ENCODE measurements at regions not wholly inside any gene's neighbourhood (a gene's known extent, or its start where the extent isn't known, plus 50 kb on each side); places are given as distances from the start of the nearest gene placed in this dataset.

- intact Hi-C loops (cut with DNase I, micrococcal nuclease): no loop called here
- no peak for ATAC-seq
- no peaks in the 10 kb centered on the region for H3K4me1 ChIP-seq (ENCODE audit: low read depth)
- H3K4me3 ChIP-seq: no peak overlapping the region
- no peaks in the 10 kb centered on the region for H3K36me3 ChIP-seq (ENCODE audit: low read depth)
- no peak for TF ChIP-seq CTCF (IDR thresholded peaks at IDR 0.05)
- DNase-seq: no peak
- H3K9me3 ChIP-seq: no peaks in the 10 kb centered on the region
Observed at GRCh38 chr15:46703020-46703861, 1014.1 kb upstream of the SEMA6D start.

GRCh38 chr15:46703871-46704637 lies 1013.3 kb upstream of the SEMA6D start:
- Histone ChIP-seq H3K4me1 (ENCODE audit: low read depth) (no peaks in the 10 kb centered on the region), H3K36me3 (ENCODE audit: low read depth) (no peaks in the 10 kb centered on the region), H3K9me3 (no peaks in the 10 kb centered on the region), H3K4me3 (no peak overlapping the region)
- DNase-seq (no peak), ATAC-seq (no peak)
- intact Hi-C loops (cut with DNase I, micrococcal nuclease): no loop called here
- TF ChIP-seq CTCF (IDR thresholded peaks at IDR 0.05): no peak

GRCh38 chr15:46707452-46707851 lies 1009.9 kb upstream of the SEMA6D start:
- TF ChIP-seq CTCF (IDR thresholded peaks at IDR 0.05): no peak
- intact Hi-C loops (cut with DNase I, micrococcal nuclease): no loop called here
- DNase-seq: no peak
- no peak overlapping the region for H3K4me3 ChIP-seq
- no peaks in the 10 kb centered on the region for H3K9me3 ChIP-seq
- no peaks in the 10 kb centered on the region for H3K36me3 ChIP-seq (ENCODE audit: low read depth)
- no peaks in the 10 kb centered on the region for H3K4me1 ChIP-seq (ENCODE audit: low read depth)
- no peak for ATAC-seq

- H3K9me3 ChIP-seq: no peaks in the 10 kb centered on the region
- TF ChIP-seq CTCF (IDR thresholded peaks at IDR 0.05): no peak
- no peaks in the 10 kb centered on the region for H3K36me3 ChIP-seq (ENCODE audit: low read depth)
- H3K4me1 ChIP-seq (ENCODE audit: low read depth): no peaks in the 10 kb centered on the region
- ATAC-seq (no peak), DNase-seq (no peak)
- no peak overlapping the region for H3K4me3 ChIP-seq
- intact Hi-C loops (cut with DNase I, micrococcal nuclease): no loop called here
Observed at GRCh38 chr15:46708226-46708625, 1009.1 kb upstream of the SEMA6D start.

- no peaks in the 10 kb centered on the region for H3K4me1 ChIP-seq (ENCODE audit: low read depth)
- intact Hi-C loops (cut with DNase I, micrococcal nuclease): no loop called here
- no peaks in the 10 kb centered on the region for H3K9me3 ChIP-seq
- H3K36me3 ChIP-seq (ENCODE audit: low read depth): no peaks in the 10 kb centered on the region
- no peak for ATAC-seq
- DNase-seq: no peak
- no peak overlapping the region for H3K4me3 ChIP-seq
- no peak for TF ChIP-seq CTCF (IDR thresholded peaks at IDR 0.05)
Observed at GRCh38 chr15:46709460-46710083, 1007.7 kb upstream of the SEMA6D start.
